BJ (cell line): ENCODE measurements at regions not wholly inside any gene's neighbourhood (a gene's known extent, or its start where the extent isn't known, plus 50 kb on each side); places are given as distances from the start of the nearest gene placed in this dataset.

Source experiments
- CTCF ChIA-PET: fragments of 350-600 bp; formaldehyde crosslinking; extraction: SDS; loops from one replicate; lab custom pipeline; 2021; ENCODE audit warnings: antibody characterized with exemption, inconsistent platforms; lab: Yijun Ruan, JAX
- POLR2A ChIA-PET: fragments of 300-600 bp; sonication (Branson Sonifier 250); formaldehyde crosslinking; extraction: SDS; loops from one replicate; lab custom pipeline; 2021; ENCODE audit warnings: antibody characterized with exemption; lab: Charles Lee
- DNase-seq: peaks from one replicate; pipeline ENCODE4 v3.0.0-alpha.2; 2011; ENCODE audit warnings: low read depth
- H3K27me3 ChIP-seq: 2 replicates; pipeline ENCODE4 v1.6.0; 2011; ENCODE audit warnings: low read length; ENCODE audit not compliant: control insufficient read depth, insufficient read depth
- H3K36me3 ChIP-seq: 2 replicates; pipeline ENCODE4 v1.5.1; 2011; ENCODE audit warnings: low read length; ENCODE audit not compliant: control insufficient read depth, insufficient read depth
- H3K4me3 ChIP-seq: 2 replicates; pipeline ENCODE4 v1.5.1; 2011; ENCODE audit warnings: low read depth, mild to moderate bottlenecking, control low read depth, low read length
- CTCF ChIP-seq: IDR thresholded peaks from 2 replicates; pipeline ENCODE4 v1.5.1; 2011; ENCODE audit warnings: low read depth, mild to moderate bottlenecking, control low read depth, inconsistent platforms, low read length, moderate library complexity; ENCODE audit not compliant: insufficient read depth

- no peak for DNase-seq
- ChIA-PET CTCF (no interaction called here), POLR2A (no interaction called here)
- H3K4me3 ChIP-seq = no peak overlapping the region
- no peaks in the 10 kb centered on the region for H3K27me3 ChIP-seq
- TF ChIP-seq CTCF = no peak
- no peaks in the 10 kb centered on the region for H3K36me3 ChIP-seq
Measured at GRCh38 chr5:20215257-20215656, 227.3 kb upstream of the CDH18 start.

- POLR2A ChIA-PET = no interaction called here
- H3K27me3 ChIP-seq = no peaks in the 10 kb centered on the region
- TF ChIP-seq CTCF = no peak
- no peak overlapping the region for H3K4me3 ChIP-seq
- CTCF ChIA-PET = no interaction called here
- no peak for DNase-seq
- H3K36me3 ChIP-seq = no peaks in the 10 kb centered on the region
Measured at GRCh38 chr5:20213803-20214202, 225.8 kb upstream of the CDH18 start.

GRCh38 chr5:20212701-20213100, 224.7 kb upstream of the CDH18 start:
- POLR2A ChIA-PET = no interaction called here
- no peak overlapping the region for H3K4me3 ChIP-seq
- CTCF ChIA-PET = no interaction called here
- H3K36me3 ChIP-seq = no peaks in the 10 kb centered on the region
- H3K27me3 ChIP-seq = no peaks in the 10 kb centered on the region
- TF ChIP-seq CTCF = no peak
- DNase-seq = no peak

GRCh38 chr5:20166456-20166855, 178.5 kb upstream of the CDH18 start:
- Histone ChIP-seq H3K27me3 (no peaks in the 10 kb centered on the region), H3K4me3 (no peak overlapping the region), H3K36me3 (no peaks in the 10 kb centered on the region)
- ChIA-PET CTCF (no interaction called here), POLR2A (no interaction called here)
- DNase-seq = no peak
- no peak for TF ChIP-seq CTCF

- CTCF ChIA-PET = no interaction called here
Measured at GRCh38 chr5:20158006-20158405, 170.0 kb upstream of the CDH18 start.

More at GRCh38 chr5:20158006-20158405, 170.0 kb upstream of the CDH18 start:
- Histone ChIP-seq H3K27me3 (no peaks in the 10 kb centered on the region), H3K4me3 (no peak overlapping the region), H3K36me3 (no peaks in the 10 kb centered on the region)
- no peak for DNase-seq
- POLR2A ChIA-PET = no interaction called here
- no peak for TF ChIP-seq CTCF
